GM21825 (cell line): ENCODE measurements at regions not wholly inside any gene's neighbourhood (a gene's known extent, or its start where the extent isn't known, plus 50 kb on each side); places are given as distances from the start of the nearest gene placed in this dataset.
A peak's percentile ranks its signal among the peaks of the same experiment; 100 is the strongest.
"Not testable (repeated sequence)": the region's sequence is repeated elsewhere in the genome, so short reads cannot be mapped to it uniquely, and the experiment has no call there.

ENCODE experiments used
- ATAC-seq: cut with Tn5 transposase; IDR thresholded peaks from one replicate; pipeline ENCODE4 v1.9.1; 2021; ENCODE audit warnings: mild to moderate bottlenecking, moderate library complexity; ENCODE audit not compliant: unreplicated experiment

DNA sequence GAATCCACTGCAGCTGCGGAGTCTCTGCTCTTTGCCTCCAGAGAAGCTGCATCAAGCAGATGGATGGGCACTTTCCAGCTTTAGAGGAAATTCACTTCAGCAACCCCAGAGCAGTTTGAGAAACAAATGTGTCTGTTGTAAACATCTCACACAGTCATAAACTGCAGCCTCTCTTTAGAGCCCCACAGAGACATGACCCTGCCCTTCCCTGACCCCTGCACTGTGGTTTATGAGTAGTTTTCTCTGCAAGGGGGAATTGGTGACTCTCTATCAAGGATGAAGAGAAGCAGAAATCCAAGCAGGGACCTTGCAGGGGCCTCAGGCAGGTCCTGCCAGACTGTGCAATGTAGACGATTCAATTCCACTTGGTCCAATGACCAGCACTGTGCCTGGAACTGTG, 160.2 kb downstream of the SH2D4B start:
- ATAC-seq, result no peak

DNA sequence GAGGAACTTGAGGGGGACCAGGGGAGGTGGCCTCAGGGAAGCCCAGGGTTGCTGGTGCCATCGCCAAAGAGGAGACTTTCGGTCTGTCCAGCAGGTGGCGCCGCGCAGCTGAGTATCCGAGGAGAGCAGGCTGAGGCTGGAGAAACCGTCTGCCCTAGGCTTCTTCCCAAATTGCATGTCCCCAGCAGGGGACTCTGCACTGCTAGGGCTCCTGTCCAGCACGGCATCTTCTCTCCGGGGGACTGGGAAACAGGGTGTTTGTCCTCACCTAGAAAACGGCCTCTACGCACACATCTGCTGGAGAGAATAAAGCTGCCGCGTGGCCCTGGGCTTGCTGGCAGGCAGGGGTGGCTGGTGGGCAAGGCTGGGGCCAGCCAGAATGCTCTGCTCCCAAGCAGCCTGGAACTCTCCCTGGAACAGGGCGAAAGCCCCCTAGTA, 161.9 kb downstream of the SH2D4B start:
- peak; percentile 92 for ATAC-seq

DNA sequence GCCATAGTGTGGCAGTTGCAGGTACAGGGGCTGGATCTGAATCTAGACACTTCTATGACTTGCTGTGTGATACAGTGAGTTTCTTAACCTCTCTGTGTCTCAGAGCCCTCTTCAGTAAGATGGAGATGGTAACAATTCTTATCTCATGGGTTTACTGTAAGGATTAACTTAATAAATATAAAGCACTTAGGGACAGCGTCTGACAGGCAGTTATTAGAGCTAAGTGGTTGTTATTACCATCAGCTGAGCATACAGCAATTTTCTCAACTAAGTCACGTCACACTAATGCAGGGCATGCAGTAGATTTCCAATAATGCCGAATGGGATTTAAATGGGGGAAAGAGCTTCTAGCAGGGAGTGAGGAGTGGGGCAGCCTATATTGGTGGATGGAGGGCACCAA, 162.6 kb downstream of the SH2D4B start:
- no peak for ATAC-seq

DNA sequence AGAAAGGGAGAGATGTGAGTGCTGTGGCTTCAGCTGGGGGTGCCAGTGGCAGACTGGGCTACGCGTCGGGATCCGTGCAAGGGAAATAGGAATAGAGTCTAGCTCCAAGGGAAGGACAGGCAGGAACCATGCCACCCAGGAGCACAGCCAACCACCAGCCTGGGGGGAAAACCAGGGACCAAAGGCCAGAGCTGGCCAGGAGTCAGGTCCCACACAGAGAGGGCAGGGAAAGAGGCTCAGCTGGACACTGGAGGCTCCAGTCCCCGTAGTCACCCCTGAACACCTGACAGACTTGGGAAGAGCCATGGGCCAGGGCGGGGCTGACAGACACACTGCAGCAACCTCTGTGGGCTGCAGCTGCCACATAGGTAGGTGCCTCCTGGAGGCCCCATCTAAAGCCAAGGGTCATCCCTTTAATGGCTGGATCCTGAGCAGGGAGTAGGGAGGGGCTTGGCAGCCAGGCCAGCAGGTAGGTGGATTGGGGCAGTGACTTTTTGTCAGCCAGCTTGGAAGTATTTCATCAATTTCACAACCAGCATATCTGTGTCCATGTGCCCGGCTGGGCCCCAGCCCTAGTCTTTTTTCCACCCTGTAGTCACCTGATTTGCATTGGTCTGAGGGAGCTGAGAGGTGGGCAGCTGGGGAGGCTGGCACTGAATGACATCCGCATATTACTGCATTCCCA, 163.2 kb downstream of the SH2D4B start:
- no peak for ATAC-seq

DNA sequence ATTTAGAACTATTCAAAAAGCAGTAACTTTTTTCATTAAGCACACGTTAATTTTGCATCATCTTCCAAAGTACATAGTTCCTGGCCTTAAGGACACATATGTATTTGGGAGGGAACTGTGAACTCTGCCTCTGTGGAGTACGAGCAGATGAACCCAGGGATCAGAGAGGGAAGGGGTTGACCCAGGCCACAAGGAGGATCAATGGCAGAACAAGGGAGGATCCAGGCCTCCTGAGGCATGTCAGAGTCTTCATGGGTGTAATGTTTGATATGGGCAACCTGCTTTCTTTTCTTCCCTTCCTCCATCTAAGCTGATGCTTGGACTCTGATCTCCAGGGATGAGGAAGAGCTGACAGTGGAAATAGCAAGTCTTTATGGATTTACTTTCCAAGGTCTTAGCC, 164.0 kb downstream of the SH2D4B start:
- no peak for ATAC-seq

DNA sequence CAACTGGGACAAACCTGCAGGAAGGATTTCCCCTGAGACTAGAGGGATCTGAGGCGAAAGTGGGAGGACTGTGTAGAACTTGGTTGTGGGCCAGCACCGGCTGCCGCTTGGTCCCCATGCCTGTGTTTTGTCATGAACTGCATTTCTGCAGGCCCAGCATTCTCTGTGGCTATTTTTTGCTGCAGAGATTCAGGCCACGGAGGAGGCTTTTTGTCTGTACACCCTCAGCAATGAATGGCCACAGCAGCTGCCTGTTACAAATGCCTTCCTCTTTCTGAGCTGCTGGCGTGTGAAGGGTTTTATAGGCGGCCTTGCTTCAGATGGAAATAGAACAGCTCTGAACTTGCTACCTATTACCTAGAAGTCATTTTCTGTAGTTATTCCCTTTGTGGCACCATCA, 164.4 kb downstream of the SH2D4B start:
- ATAC-seq, result no peak

DNA sequence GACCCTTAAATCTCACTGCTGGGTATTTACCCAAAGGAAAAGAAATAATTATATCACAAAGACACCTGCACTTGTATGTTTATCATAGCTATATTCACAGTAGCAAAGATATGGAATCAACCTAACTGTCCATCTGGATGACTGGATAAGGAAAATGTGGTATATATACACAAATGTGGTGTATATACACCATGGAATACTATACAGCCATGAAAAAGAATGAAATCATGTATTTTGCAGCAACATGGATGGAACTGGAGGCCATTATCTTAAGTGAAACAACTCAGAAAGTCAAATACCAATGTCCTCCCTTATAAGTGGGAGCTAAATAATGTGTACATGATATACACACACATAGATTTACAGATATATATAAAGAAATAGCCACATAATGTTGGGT, 168.2 kb downstream of the SH2D4B start:
- ATAC-seq, result no peak

DNA sequence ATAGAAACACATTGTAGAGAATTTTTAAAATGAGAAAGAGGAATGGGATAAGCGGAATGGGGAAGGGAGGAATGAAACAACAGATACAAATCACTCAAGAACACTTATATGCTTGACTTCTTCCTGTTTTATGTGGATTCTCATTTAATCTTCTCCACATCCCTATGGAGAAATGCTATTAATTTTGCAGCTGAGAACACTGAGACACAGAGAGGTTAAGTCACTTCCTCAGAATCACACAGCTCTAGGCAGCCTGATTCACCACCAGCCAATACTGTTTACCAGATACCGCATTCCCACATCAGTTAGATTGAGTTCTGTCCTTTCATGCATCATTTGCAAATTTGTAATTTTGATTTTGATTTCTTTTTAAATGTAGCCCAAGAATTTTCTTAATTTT, 170.5 kb downstream of the SH2D4B start:
- no peak for ATAC-seq

DNA sequence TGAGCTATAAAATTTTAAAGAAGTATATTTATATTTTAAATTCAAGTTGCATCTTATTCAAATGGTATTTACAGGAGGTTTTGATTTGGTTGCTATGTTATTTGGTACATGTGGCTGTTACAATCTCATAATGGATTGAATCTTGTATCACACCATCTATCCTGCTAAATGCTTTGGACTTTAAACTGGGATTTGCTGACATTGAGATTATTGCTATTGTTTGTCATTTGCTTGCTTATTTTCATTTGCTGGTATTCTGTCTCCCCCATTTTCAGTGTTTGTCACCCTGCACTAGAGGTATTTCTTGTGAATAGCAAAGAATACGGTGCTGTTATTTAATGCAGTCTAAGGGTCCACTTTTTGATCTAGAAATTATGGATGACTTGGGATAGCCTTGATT, 171.1 kb downstream of the SH2D4B start:
- no peak for ATAC-seq

DNA sequence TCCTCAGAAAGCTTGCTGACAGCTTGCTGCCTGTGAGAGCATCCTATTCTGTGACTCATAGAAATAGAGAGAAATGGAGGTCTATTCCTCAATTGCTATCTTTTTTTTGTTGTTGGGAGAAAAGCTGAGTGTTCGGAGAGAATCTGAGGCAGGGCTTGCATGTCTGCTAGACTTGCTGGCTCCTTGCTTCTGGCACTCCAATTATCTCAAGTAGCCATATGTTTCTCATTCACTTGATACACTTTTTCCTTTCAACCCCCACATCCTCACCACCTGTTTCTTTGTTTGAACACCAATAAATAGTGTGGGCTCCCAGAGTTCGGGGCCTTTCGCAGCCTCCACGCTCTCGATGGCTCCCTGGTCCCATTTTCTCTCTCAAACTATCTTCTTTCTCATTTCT, 172.2 kb downstream of the SH2D4B start:
- no peak for ATAC-seq

DNA sequence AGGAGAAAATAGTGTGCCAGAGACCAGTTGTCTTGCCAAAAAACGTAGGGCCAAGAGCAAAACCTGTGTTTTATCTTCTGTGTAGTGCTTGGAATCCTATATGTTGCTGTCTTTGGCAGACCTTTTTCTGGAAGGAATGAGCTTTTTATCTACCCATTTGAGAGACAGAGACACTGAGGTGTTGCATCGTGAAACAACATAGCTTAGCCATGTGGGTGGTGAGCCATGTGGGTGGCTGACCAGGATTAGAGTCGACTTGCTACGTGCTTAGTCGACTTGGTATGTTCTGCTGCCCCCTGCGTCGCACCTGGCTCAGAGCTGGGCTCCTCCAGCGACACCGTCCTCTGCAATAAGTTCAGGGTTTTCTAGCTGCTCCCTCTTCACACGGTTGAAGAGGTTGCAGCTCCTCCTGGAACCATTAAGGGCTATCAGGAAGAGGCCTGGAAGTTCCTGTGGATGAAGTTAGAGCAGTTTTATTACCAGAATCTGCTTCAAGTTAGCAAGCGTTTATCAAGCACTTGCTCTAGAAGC, 175.8 kb downstream of the SH2D4B start:
- no peak for ATAC-seq

DNA sequence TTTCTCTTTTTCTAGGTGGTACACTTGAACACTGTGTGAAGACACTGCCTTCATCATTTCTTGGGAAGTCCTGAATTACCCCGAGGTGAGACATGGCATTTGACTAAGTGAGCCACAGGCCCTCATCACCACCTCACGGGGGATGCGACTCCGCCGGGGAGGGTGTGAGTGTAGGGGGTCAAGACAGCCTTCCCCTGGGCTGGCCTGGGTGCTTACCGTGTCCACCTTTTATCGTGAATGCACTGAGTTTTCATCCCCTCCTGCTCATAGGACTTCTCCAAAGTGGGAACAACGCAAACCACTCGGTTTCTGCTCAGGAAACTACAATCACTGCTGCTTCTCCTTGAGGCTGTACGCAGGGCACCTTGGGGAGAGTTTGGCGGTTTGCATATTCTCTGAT, 176.9 kb downstream of the SH2D4B start:
- ATAC-seq, result no peak

DNA sequence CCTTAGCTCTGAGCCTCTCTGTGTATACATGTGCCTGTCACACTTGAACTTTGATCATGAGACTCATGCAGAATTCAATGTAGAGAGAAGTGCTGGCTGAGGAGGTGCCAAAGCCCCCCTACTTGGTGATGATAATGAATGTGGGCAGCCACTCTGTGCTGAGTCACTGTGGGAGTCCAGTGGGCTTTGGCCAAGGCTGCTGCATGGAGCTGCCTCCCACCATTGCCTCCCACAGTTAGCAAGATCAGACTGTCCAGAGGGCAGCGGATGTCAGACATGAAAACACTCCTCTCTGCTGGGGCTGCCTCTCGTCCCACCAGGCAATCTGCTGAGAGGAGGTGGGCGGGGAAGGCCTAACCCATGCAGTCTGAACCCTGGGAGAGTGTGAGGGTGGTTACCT, 180.3 kb downstream of the SH2D4B start:
- ATAC-seq, result no peak

DNA sequence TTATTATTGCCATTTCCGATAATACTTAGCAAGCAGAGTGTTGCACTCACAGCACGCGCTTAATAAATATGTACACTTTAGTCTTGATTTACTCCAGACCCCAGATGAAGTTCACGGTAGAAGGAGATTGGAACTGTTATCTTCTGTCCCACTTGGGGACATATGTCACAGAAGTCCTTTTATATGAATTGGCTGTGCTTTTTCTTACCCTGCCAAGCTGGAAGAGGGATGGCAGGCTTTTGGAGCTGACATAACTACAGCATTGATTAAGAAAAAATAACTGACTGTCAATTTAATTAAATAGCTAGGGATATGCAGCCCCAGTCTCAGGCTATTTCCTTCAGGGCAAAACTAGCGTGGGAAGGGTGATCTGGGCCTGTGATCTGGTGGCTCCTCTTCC, 182.2 kb downstream of the SH2D4B start:
- ATAC-seq, result no peak

DNA sequence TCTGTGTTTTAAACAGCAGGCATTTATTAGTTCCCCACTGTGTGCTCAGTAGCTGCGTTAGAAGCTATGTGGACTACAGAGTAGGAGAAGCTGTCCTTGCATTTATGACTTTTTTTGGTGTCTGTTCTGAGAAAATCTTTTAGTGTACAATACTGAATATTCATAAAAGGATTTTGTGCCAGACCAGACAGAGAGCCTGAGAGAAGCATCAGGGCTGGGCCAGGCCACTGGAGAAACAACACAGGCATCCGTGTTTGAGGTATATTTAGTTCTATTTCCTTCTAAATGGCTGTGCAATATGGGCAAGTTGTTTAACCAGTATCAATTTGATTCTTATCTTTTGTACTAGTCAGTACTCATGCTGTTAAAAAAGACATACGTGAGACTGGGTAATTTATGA, 182.8 kb downstream of the SH2D4B start:
- no peak for ATAC-seq

DNA sequence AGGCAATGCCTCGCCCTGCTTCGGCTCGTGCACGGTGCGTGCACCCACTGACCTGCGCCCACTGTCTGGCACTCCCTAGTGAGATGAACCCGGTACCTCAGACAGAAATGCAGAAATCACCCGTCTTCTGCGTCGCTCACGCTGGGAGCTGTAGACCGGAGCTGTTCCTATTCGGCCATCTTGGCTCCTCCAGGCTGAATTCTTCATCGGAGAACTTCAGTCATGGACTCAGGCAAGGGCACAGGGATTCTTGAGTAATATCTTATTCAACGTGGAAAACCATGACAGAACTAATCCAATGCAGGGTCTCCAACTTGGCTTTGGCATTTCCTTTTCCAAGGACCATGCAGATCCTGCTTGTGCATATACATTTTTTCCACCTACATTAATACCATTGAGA, 190.7 kb downstream of the SH2D4B start:
- not testable (repeated sequence) for ATAC-seq

DNA sequence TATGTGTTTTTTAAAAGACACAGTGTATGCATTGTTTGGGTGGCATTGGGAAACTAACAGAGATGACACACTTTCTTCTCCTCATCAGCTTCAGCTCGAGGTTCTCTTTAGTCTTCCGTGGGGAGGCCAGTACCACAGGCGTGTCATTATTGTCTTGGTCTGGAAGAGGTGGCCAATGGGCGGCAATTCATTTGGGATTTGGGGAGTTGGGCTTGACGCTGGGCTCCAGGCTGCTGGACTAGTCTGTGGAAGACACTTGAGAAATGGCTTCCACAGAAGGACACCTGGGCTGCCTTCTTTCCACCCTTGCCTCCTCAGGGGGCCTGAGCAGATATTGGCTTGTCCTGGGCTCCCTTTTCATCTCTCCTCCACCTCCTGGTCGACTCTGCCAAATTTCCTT, 192.2 kb downstream of the SH2D4B start:
- no peak for ATAC-seq

DNA sequence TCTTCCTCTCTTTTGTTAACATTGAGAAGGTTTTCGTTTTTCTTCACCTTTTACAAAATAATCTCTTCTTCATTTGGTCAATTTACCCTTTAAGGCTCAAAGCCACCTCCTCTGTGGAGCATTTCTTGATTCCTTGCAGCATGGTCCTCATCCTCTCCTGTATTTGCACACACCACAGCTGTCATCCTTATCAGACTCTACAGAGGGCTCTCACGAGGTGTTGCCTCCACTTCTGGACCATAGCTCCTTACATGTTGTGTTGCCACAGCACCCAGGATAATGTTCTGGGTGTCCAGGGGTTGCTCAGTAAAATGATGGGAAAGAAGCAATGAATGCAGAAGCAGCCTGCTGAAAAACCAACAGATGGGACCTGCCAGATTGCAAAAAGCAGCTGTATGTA, 192.8 kb downstream of the SH2D4B start:
- ATAC-seq, result no peak

DNA sequence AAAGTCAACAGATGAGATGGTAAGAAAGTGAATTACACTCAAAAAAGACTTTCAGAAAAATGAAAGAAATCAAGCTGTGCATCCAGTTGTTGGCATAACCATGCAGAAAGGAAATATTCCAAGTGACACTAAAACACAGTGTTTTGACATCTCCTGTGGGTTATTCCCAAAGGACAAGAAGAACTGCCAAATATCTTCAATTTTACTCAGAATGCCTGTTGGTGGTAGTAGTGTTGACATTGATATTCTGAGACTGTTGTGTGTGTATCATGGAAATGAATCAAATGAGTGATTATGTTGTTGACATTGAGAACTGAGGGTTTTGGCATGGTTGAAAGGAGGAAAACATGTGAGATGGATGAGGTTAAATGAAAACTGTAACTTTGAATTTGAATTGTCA, 196.9 kb downstream of the SH2D4B start:
- no peak for ATAC-seq

DNA sequence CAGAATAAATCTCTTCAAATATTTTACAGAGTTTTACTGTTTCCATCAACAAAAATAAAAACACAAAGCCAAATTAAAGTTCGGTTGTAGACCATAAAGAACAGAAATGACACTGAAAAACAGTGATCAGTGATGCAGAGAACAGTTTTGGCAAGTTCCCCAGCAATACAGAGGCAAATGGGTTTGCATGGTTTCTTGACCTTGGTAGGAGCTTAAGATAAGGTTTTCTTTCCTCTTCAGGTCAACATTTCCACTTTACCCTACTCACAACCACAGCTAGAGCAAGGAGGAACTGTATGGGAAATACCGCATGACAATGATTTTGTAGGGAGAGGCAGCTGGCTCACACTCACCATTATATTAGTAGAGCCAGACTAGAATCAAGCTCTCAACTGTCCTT, 199.5 kb downstream of the SH2D4B start:
- ATAC-seq, result no peak

DNA sequence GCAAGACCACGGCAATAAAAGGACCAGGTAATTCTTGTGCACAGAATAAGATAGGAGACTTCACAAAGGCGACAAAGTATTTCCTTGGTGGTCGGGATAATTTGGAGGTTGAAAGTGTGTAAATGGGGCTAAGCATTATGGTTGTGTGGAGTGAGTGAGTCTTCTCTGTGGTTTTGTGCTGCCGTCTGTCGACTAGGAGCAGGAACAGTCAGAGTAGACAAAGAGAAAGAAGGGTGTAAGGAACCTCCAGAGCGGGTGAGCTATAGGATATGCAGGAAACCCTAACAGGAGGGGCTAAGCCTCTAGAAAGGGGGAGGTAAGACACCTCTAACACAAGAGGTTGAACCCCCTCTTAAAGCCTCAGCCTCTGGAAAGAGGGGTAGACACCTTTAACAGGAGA, 201.6 kb downstream of the SH2D4B start:
- ATAC-seq, result no peak

DNA sequence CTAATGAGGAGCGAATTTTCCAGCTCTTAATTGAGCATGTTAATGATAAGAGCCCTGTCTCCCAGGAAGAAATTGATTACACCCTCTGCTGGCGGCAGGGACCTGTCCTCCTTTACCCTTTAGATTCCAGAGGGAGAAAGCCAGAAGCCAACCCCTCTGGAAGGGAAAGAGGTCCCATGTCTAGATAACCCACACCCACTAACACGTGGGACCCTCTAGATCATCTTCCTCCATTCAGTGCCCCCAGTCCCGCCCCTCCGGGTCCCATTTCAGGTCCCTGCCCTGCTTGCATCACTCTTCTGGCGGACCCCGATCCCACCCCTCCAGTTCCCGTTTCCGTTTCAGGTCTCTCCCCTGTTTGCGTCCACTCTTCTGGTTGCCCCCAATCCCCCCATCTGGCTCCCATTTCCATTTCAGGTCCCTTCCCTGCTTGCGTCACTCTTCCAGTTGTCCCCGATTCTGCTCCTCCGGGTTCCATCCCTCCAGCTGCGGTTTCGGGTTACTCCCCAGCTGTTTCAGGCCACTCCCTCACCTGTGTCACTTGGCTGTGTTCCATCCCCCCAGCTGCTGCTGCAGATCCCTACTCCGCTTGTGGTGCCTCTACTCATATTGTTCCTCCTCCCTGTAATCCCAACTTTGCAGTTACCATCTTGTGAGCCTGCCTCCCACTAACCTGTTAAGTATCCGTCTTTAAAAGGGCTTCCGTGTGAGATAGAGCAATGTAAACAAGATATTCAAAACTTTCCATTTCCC, 202.4 kb downstream of the SH2D4B start:
- ATAC-seq, result no peak
